ENCODE measurements at regions not wholly inside any gene's neighbourhood (a gene's known extent, or its start where the extent isn't known, plus 50 kb on each side); places are given as distances from the start of the nearest gene placed in this dataset.
"Not testable (repeated sequence)": the region's sequence is repeated elsewhere in the genome, so short reads cannot be mapped to it uniquely, and the experiment has no call there.

GRCh38 chr4:17055788-17056187, 157.3 kb upstream of the LDB2 start:
- no peak for DNase-seq

- no peak for DNase-seq
These were observed 147.4 kb upstream of the LDB2 start for GRCh38 chr4:17045866-17046265.

GRCh38 chr4:17038510-17039176, 140.2 kb upstream of the LDB2 start:
- DNase-seq, result no peak

GRCh38 chr4:17033768-17034181, 135.3 kb upstream of the LDB2 start:
- DNase-seq, result no peak

- DNase-seq, result no peak
These were observed 134.8 kb upstream of the LDB2 start for GRCh38 chr4:17033025-17033767.

GRCh38 chr4:17030543-17030942, 132.1 kb upstream of the LDB2 start:
- no peak for DNase-seq

- no peak for DNase-seq
These were observed 131.5 kb upstream of the LDB2 start for GRCh38 chr4:17029964-17030363.

GRCh38 chr4:17029432-17029831, 131.0 kb upstream of the LDB2 start:
- DNase-seq, result no peak

GRCh38 chr4:17027495-17027894, 129.1 kb upstream of the LDB2 start:
- no peak for DNase-seq

GRCh38 chr4:17024425-17024824, 126.0 kb upstream of the LDB2 start:
- no peak for DNase-seq

GRCh38 chr4:17020901-17021300, 122.5 kb upstream of the LDB2 start:
- DNase-seq, result no peak

GRCh38 chr4:17020451-17020850, 122.0 kb upstream of the LDB2 start:
- DNase-seq, result no peak

GRCh38 chr4:17018621-17019020, 120.2 kb upstream of the LDB2 start:
- DNase-seq, result not testable (repeated sequence)

- DNase-seq, result no peak
These were observed 119.6 kb upstream of the LDB2 start for GRCh38 chr4:17018013-17018412.

- no peak for DNase-seq
These were observed 115.0 kb upstream of the LDB2 start for GRCh38 chr4:17013382-17014006.

GRCh38 chr4:17012451-17012850, 114.0 kb upstream of the LDB2 start:
- no peak for DNase-seq

GRCh38 chr4:17010426-17011087, 112.1 kb upstream of the LDB2 start:
- DNase-seq, result no peak

GRCh38 chr4:17009871-17010367, 111.5 kb upstream of the LDB2 start:
- no peak for DNase-seq

GRCh38 chr4:17008834-17009345, 110.4 kb upstream of the LDB2 start:
- DNase-seq, result no peak

- DNase-seq, result not testable (repeated sequence)
These were observed 105.4 kb upstream of the LDB2 start for GRCh38 chr4:17003606-17004392.

GRCh38 chr4:16995451-16995850, 97.0 kb upstream of the LDB2 start:
- no peak for DNase-seq

Measured in suppressor macrophage treated with lipopolysaccharide for 1 hour (primary cell).